GM11168 (cell line): ENCODE measurements at regions not wholly inside any gene's neighbourhood (a gene's known extent, or its start where the extent isn't known, plus 50 kb on each side); places are given as distances from the start of the nearest gene placed in this dataset.

Experiments used
- in situ Hi-C: fragments of 300-500 bp; cut with MboI; formaldehyde crosslinking; loops from one replicate; pipeline ENCODE4 v1.12.0; 2022; ENCODE audit warnings: low sequenced_read_pairs; ENCODE audit not compliant: unreplicated experiment

GRCh38 chr4:108313546-108314339 is 145.0 kb upstream of the LEF1 start:
- in situ Hi-C loops, result no loop called here

DNA sequence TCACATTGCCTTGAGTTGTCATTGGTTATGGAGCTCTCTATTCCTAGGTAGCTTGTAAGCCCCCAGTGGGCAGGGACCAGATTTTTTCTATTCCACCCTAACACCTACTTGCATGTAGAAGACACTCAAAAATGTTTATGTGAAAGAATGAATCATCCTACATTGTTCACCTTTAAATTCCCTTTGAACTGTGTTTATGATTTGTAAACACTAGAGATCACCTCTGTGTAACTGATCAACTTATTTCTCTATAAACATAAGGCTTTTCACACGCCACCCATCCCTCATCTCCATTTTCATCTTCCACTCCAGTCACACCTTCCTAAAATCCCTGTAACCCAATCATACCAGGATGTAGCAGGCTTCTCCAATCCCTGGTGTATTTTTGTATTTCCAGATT is 142.6 kb upstream of the LEF1 start:
- in situ Hi-C loops, result no loop called here

DNA sequence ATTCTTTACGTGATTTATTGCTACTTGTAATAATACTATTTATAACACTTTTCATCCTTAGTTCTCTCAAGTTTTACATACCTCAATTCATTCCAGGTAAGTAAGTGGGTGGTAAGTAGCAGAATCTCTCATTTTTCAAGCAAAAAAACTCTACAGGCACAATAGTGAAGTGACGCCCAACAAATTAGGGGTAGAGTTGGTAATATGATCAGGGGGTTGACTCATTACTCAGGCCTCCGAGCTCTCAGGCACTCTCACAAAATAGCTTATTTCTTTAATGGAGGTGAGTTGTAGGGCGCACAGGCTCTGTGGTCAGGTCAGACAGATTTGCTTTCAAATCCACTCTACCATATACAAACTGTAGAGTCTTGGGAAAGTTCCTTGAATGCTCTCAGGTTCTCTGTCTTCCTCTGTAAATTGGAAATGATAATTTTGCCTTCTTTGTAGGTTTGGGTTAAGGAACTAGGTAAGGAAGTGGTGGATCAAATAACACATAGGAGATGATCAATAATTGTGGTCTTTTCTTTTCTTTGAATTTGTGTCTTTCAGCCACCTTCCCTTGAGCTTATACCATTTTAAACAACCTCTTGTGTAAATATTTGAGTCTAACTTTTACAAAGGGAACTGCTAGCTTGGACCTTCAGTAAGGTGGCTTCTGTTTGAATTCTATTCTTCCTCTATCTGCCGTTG is 134.9 kb upstream of the LEF1 start:
- in situ Hi-C loops, result no loop called here

GRCh38 chr4:108301545-108302251 is 133.0 kb upstream of the LEF1 start:
- in situ Hi-C loops, result no loop called here

DNA sequence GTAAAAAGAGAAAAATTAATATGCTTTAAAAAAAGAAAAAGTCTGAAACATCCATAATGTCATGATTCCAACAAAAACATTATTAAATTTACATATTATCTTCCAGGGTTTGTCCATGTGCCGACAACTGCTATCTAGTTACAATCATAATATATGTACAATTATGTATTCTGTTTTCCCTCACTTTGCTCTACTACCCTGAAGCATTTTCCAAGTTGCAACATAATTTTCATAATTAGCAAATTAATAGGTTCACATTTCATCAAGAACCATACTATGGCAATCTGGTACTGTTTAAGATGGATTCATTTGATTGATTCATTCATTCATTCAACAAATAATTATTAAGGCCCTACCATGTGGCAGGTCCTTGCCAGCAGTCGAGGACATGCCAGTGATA is 128.9 kb upstream of the LEF1 start:
- in situ Hi-C loops, result no loop called here

DNA sequence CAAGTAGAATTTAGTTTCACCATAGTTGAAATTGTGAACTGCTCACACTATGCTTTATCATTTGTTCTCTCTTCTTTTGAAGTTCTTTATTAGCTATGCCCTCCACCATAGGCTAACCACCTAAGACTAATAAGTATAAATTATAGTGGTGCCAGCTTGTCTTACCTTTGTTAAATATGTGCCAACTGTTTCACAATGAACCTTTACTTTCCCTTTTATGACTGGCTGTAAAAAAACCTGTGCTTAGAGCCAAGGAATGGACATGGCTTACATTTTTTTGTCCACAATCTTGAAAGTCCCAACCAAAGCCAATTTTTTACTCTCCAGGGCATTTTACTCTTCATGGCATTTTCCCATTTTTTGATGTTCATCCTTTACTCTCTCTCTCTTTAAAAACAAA is 123.5 kb upstream of the LEF1 start:
- in situ Hi-C loops, result no loop called here

DNA sequence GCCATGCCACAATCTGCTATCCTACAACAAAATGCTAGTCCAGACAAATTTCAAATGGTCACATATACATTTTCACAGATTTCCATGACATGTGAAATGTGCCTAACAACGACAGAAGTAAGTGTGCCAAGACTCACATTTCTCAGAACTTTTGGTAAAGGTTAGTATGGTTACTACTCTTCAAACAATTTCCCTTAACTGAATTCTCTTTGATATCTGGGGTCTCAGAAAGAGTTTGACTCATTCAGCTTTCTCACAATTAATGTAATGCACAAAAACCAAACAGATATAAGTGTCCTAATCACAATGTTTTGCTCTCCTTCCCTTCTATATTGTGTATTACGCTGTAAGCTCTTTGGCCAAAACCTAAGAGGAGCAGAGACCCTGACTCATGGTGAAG is 122.4 kb upstream of the LEF1 start:
- in situ Hi-C loops, result no loop called here

GRCh38 chr4:108287834-108288413 is 119.2 kb upstream of the LEF1 start:
- in situ Hi-C loops, result no loop called here

DNA sequence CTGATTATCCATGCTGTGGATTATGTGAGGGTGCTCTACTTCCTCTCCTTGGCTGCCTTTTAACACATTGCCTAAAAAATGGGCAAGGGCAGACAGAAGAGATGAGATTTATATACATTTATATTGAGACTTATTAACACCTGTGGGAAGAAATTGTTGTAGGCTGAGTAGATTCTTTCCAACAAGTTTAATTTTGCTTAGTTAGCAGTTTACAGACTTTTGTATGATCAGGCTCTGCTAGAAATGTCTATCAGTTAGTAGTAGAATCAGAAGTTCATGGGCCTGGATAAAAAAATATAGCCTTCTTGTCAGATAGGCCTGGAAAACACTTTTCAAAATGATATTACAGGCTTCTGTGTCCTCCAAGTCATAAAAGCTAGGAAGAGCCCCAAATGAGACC is 111.3 kb upstream of the LEF1 start:
- in situ Hi-C loops, result no loop called here

DNA sequence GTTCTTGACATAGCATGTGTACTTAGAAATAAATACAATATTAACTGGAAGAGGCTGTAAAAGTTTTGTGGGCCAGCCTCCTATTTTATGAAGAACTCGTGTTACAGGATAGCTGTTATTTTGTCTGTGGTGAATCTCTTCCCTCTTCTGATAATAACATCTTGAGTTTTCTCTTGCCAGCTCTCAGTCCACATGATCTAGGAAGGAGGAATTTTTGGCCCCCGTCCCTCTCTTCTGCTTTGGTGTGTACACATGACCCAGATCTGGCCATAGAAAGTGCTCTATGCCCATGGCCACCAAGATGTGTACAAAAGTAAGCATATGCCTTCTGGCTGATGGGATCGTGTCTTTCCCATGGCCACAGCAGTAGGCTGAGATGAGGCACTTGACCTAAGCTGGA is 108.0 kb upstream of the LEF1 start:
- in situ Hi-C loops, result no loop called here

DNA sequence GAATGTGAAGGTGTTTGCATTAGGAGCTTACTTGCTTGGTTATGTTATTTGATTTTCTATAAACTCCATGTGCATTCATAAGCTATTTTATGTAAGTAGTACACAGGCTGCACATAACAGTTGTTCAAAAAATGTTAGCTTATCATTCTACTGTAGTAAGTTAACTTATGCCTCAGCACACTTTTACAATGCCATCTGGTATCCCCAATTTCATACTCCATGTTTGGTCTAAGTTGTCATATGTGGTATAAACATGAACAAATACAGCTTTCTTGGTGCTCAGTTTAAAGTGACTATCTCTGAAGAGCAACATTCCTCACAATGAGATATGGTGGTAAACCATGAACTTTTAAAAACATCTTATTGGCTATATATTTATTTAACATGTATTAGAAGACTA is 104.3 kb upstream of the LEF1 start:
- in situ Hi-C loops, result no loop called here

GRCh38 chr4:108272561-108272960 is 103.8 kb upstream of the LEF1 start:
- in situ Hi-C loops, result no loop called here

DNA sequence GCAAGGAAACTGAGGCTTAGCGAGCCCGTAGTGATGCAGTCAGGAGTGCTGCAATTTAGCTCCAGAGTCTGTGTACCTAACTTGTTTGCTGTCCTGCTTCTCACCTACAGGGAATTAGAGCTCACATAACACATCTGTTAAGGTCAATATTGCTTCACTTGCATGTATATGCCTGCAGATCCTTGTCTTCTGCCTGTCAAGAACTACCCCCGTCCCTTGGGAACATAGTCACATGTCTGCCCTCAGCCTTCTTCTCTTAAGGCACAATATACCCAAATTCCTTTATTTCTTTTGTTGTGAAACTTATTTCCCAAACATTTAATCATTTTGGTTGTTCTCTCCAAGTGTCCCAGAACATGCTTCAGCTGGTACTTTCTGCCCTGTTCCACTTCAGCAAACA is 103.3 kb upstream of the LEF1 start:
- in situ Hi-C loops, result no loop called here

- in situ Hi-C loops, result no loop called here
These were observed 102.0 kb upstream of the LEF1 start for GRCh38 chr4:108270466-108271450.

- in situ Hi-C loops, result no loop called here
These were observed 96.0 kb upstream of the LEF1 start for GRCh38 chr4:108264693-108265092.

- in situ Hi-C loops, result no loop called here
These were observed 94.3 kb upstream of the LEF1 start for GRCh38 chr4:108263057-108263456.

- in situ Hi-C loops, result no loop called here
These were observed 92.3 kb upstream of the LEF1 start for GRCh38 chr4:108261026-108261425.

DNA sequence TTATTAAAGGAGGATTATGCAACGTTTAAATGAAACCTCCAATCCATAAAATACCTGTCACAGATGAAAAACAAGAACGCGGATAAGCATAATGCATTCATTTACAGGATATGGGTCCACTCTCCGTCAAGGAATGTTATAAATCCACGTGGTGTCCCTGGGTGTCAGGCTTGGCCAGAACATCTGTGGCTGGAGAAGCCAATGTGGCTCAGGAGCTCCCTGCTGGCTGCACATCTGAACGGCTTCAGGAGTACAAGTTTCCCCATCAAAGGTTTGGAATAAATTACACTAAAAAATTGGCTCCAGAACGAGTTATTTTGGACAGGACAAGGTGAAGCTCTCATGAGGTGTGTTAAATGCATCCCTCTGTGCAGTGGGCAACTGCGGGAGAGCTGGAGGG is 87.8 kb upstream of the LEF1 start:
- in situ Hi-C loops, result no loop called here

GRCh38 chr4:108255203-108255747 is 86.5 kb upstream of the LEF1 start:
- in situ Hi-C loops, result no loop called here

DNA sequence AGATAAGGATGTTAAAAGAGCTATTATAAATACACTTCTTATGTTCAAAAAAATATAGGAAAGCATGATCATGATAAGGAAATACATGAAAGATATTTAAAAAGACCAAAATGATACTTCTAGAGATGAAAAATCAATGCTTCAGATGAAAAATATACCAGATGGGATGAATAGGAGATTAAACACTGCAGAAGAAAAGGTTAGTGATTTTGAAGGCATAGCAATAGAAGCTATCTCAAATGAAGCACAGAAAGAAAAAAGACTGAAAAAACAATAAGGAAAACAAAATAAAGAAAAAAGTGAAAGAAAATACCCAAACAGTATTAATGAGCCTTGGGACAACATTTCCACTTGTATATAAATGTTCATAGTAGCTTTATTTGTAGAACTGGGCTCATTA is 80.7 kb upstream of the LEF1 start:
- in situ Hi-C loops, result no loop called here
